Trophoblast cell (in vitro differentiated cells and primary cell): ENCODE measurements at regions not wholly inside any gene's neighbourhood (a gene's known extent, or its start where the extent isn't known, plus 50 kb on each side); places are given as distances from the start of the nearest gene placed in this dataset.

ENCODE experiments used
- DNase-seq, 2 donors: peaks; one replicate each; pipeline ENCODE4 v3.0.0-alpha.2; 2016
- H2AFZ ChIP-seq: 2 replicates; pipeline ENCODE4 v1.6.1; 2013; ENCODE audit warnings: low read length, moderate library complexity, mild to moderate bottlenecking; ENCODE audit not compliant: insufficient read depth, poor library complexity
- H2AK5ac ChIP-seq: 2 replicates; pipeline ENCODE4 v1.6.1; 2013; ENCODE audit warnings: mild to moderate bottlenecking, low read length
- H2BK120ac ChIP-seq: 2 replicates; pipeline ENCODE4 v1.6.1; 2013; ENCODE audit warnings: low read length, mild to moderate bottlenecking, moderate library complexity; ENCODE audit not compliant: insufficient read depth, poor library complexity
- H2BK12ac ChIP-seq: 2 replicates; pipeline ENCODE4 v1.6.1; 2013; ENCODE audit warnings: mild to moderate bottlenecking, low read length, moderate library complexity
- H2BK5ac ChIP-seq: 2 replicates; pipeline ENCODE4 v1.6.1; 2013; ENCODE audit warnings: low read length, low read depth, moderate library complexity, mild to moderate bottlenecking; ENCODE audit not compliant: poor library complexity
- H3K14ac ChIP-seq: 2 replicates; pipeline ENCODE4 v1.6.1; 2013; ENCODE audit warnings: mild to moderate bottlenecking, low read length
- H3K18ac ChIP-seq: 2 replicates; pipeline ENCODE4 v1.6.1; 2013; ENCODE audit warnings: mild to moderate bottlenecking, low read length
- H3K23ac ChIP-seq: 2 replicates; pipeline ENCODE4 v1.6.1; 2013; ENCODE audit warnings: low read length
- H3K27ac ChIP-seq: 2 replicates; pipeline ENCODE4 v1.5.1; 2013; ENCODE audit warnings: low read depth, mild to moderate bottlenecking, inconsistent platforms, low read length, moderate library complexity
- H3K27me3 ChIP-seq: 2 replicates; pipeline ENCODE4 v1.6.1; 2013; ENCODE audit warnings: inconsistent platforms, mild to moderate bottlenecking, low read length, moderate library complexity; ENCODE audit not compliant: insufficient read depth
- H3K36me3 ChIP-seq, 2 experiments: 1 replicate in 1 of 2; 2 replicates in 1 of 2; pipeline ENCODE4 v1.6.1; 2013; ENCODE audit warnings: low read length in 2 of 2, mild to moderate bottlenecking in 2 of 2, moderate library complexity in 1 of 2; ENCODE audit not compliant: insufficient read depth in 2 of 2, control insufficient read depth in 1 of 2
- H3K4ac ChIP-seq: 2 replicates; pipeline ENCODE4 v1.6.1; 2013; ENCODE audit warnings: low read depth, mild to moderate bottlenecking, low read length, moderate library complexity
- H3K4me1 ChIP-seq, 2 experiments: 1 replicate in 1 of 2; 2 replicates in 1 of 2; pipeline ENCODE4 v1.6.1; 2013; ENCODE audit warnings: low read length in 2 of 2, mild to moderate bottlenecking in 2 of 2, moderate library complexity in 1 of 2; ENCODE audit not compliant: insufficient read depth in 2 of 2, control insufficient read depth in 1 of 2
- H3K4me2 ChIP-seq: 2 replicates; pipeline ENCODE4 v1.6.1; 2013; ENCODE audit warnings: inconsistent platforms, mild to moderate bottlenecking, low read length, moderate library complexity
- H3K4me3 ChIP-seq: 2 replicates; pipeline ENCODE4 v1.5.1; 2013; ENCODE audit warnings: mild to moderate bottlenecking, low read depth, low read length, inconsistent platforms
- H3K79me1 ChIP-seq: one replicate; pipeline ENCODE4 v1.6.1; 2013; ENCODE audit warnings: low read length
- H3K79me2 ChIP-seq: 2 replicates; pipeline ENCODE4 v1.6.1; 2013; ENCODE audit warnings: low read length, mild to moderate bottlenecking; ENCODE audit not compliant: control insufficient read depth, insufficient read depth, poor library complexity
- H3K9ac ChIP-seq: 2 replicates; pipeline ENCODE4 v1.6.1; 2013; ENCODE audit warnings: mild to moderate bottlenecking, low read length
- H3K9me3 ChIP-seq: 2 replicates; pipeline ENCODE4 v1.6.1; 2013; ENCODE audit warnings: low read depth, mild to moderate bottlenecking, control low read depth, inconsistent platforms, low read length; ENCODE audit not compliant: insufficient read depth
- H4K12ac ChIP-seq: 2 replicates; pipeline ENCODE4 v1.6.1; 2013; ENCODE audit warnings: low read depth, mild to moderate bottlenecking, low read length, moderate library complexity
- H4K8ac ChIP-seq: 2 replicates; pipeline ENCODE4 v1.6.1; 2013; ENCODE audit warnings: low read depth, mild to moderate bottlenecking, low read length, moderate library complexity
- H4K91ac ChIP-seq: one replicate; pipeline ENCODE4 v1.6.1; 2013; ENCODE audit warnings: low read depth, mild to moderate bottlenecking, low read length, moderate library complexity
- WGBS: extraction: QIAGEN DNeasy Blood & Tissue Kit; methylation state at CpG from one replicate; pipeline ENCODE4 v1.1.7; 2013; ENCODE audit warnings: missing lambda C conversion rate; ENCODE audit not compliant: insufficient read length, insufficient coverage; ENCODE audit errors: extremely low coverage; 5-methylcytosine and 5-hydroxymethylcytosine counted together

DNA sequence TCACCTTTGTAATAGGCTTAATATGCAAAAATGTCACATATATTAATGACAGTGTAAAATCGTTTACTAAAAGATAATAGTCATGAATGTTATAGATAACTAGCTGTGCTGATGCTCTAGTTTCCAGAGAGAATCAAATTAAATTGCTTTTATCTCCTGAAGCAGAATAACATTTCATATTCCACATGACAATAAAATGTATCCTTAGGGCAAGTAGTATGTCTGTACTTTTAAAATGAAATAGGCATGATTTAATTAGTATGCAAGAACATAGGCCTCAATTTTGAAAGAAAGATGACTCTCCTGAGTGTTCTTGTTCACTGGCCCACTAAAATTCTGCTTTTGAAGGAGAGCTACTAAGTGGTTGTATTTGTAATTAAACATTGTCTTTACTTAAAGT is 1027.0 kb downstream of the ARAP2 start:
- Histone ChIP-seq H3K9me3 (no peaks in the 10 kb centered on the region), H3K36me3 (no peaks in the 10 kb centered on the region), H2BK12ac (no peak overlapping the region), H3K4me2 (no peak overlapping the region), H3K4ac (no peak overlapping the region), H3K14ac (no peak overlapping the region), H3K4me3 (no peak overlapping the region), H3K27me3 (no peaks in the 10 kb centered on the region), H2AFZ (no peak overlapping the region), H4K8ac (no peak overlapping the region), H4K12ac (no peak overlapping the region), H3K18ac (no peak overlapping the region), H3K79me1 (no peaks in the 10 kb centered on the region), H3K27ac (no peak overlapping the region), H3K4me1 (no peaks in the 10 kb centered on the region), H2AK5ac (no peak overlapping the region), H4K91ac (no peak overlapping the region), H2BK5ac (no peak overlapping the region), H2BK120ac (no peak overlapping the region), H3K79me2 (no peaks in the 10 kb centered on the region), H3K23ac (no peak overlapping the region), H3K9ac (no peak overlapping the region)
- WGBS = no CpG with 5 or more reads among the region's 1 CpG
- DNase-seq = no peak

GRCh38 chr4:35228313-35228712 is 1016.0 kb downstream of the ARAP2 start:
- Histone ChIP-seq H4K8ac (no peak overlapping the region), H4K12ac (no peak overlapping the region), H3K9ac (no peak overlapping the region), H2BK120ac (no peak overlapping the region), H3K79me1 (no peaks in the 10 kb centered on the region), H2BK12ac (no peak overlapping the region), H2AK5ac (no peak overlapping the region), H3K18ac (no peak overlapping the region), H3K36me3 (no peaks in the 10 kb centered on the region), H3K27me3 (no peaks in the 10 kb centered on the region), H3K4me2 (no peak overlapping the region), H3K4ac (no peak overlapping the region), H3K9me3 (no peaks in the 10 kb centered on the region), H3K79me2 (no peaks in the 10 kb centered on the region), H2BK5ac (no peak overlapping the region), H3K23ac (no peak overlapping the region), H3K4me1 (peaks cover 2 to 3% of the 10 kb centered on the region in 2 experiments), H3K27ac (no peak overlapping the region), H3K4me3 (no peak overlapping the region), H3K14ac (no peak overlapping the region), H2AFZ (no peak overlapping the region), H4K91ac (no peak overlapping the region)
- peak; percentile 35 to 82 for DNase-seq
- no CpG with 5 or more reads among the region's 1 CpG for WGBS

DNA sequence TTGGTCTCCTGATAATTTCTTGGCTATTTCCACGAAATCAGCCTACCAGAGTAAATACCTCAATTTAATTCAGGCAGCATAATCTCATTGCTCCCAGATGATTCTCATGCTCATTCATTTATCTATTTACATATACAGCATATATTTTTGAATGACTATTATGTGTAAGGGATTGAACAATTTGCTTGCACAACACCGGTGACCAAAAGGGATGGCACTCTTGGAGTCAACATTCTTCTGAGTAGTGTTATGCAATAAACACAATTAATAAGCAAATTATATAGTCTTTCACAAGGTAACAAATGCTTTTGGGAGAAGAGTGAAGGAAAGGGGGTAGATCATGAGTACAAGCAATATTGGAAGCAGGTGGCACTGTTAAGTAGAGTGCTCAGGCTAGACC is 1015.3 kb downstream of the ARAP2 start:
- Histone ChIP-seq H3K27ac (no peak overlapping the region), H3K18ac (no peak overlapping the region), H2AFZ (no peak overlapping the region), H3K79me1 (no peaks in the 10 kb centered on the region), H3K79me2 (no peaks in the 10 kb centered on the region), H3K14ac (no peak overlapping the region), H2BK5ac (no peak overlapping the region), H3K4me1 (peaks cover 2 to 3% of the 10 kb centered on the region in 2 experiments), H3K4me2 (no peak overlapping the region), H4K8ac (no peak overlapping the region), H4K12ac (no peak overlapping the region), H2BK120ac (no peak overlapping the region), H4K91ac (no peak overlapping the region), H3K36me3 (no peaks in the 10 kb centered on the region), H3K4ac (no peak overlapping the region), H3K4me3 (no peak overlapping the region), H3K27me3 (no peaks in the 10 kb centered on the region), H3K9ac (no peak overlapping the region), H2BK12ac (no peak overlapping the region), H3K23ac (no peak overlapping the region), H2AK5ac (no peak overlapping the region), H3K9me3 (no peaks in the 10 kb centered on the region)
- DNase-seq = peak; percentile 57 to 72
- WGBS = no CpG with 5 or more reads among the region's 2 CpGs

DNA sequence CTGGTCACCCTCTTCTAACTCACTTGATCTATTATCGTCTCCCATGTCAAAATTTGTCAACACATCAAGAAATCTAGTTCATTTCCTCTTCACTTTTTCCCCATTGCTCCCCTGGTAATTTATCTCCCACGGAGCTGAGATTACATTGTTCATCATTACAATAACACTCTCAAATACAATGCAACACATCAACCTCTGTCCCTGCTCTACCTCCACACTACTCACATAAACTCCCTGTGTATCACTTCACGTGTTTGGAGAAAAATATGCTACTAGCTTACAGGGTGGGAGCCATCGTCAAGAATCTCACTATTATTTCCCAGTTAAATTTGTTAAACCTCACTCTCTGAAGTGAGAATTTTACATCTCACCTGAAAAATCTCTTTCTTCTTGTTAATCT is 1006.4 kb downstream of the ARAP2 start:
- Histone ChIP-seq H3K4me3 (no peak overlapping the region), H3K79me1 (no peaks in the 10 kb centered on the region), H3K14ac (no peak overlapping the region), H3K4me2 (no peak overlapping the region), H3K36me3 (no peaks in the 10 kb centered on the region), H4K12ac (no peak overlapping the region), H3K18ac (no peak overlapping the region), H3K27ac (no peak overlapping the region), H2AK5ac (no peak overlapping the region), H3K79me2 (no peaks in the 10 kb centered on the region), H2BK120ac (no peak overlapping the region), H3K4me1 (no peaks in the 10 kb centered on the region), H4K91ac (no peak overlapping the region), H2BK12ac (no peak overlapping the region), H3K4ac (no peak overlapping the region), H3K9ac (no peak overlapping the region), H2BK5ac (no peak overlapping the region), H4K8ac (no peak overlapping the region), H3K9me3 (peaks cover 5% of the 10 kb centered on the region), H3K27me3 (no peaks in the 10 kb centered on the region), H2AFZ (no peak overlapping the region), H3K23ac (no peak overlapping the region)
- no peak for DNase-seq
- WGBS = no CpG with 5 or more reads among the region's 4 CpGs
